ENCODE measurements at regions not wholly inside any gene's neighbourhood (a gene's known extent, or its start where the extent isn't known, plus 50 kb on each side); places are given as distances from the start of the nearest gene placed in this dataset.
"Not testable (repeated sequence)": the region's sequence is repeated elsewhere in the genome, so short reads cannot be mapped to it uniquely, and the experiment has no call there.

- H3K4me2 ChIP-seq (ENCODE audit: insufficient read depth, low read length, poor library complexity, severe bottlenecking) = no peak overlapping the region
- no peak overlapping the region for H4K91ac ChIP-seq (ENCODE audit: low read depth, low read length, poor library complexity)
- H2AFZ ChIP-seq (ENCODE audit: low read length) = no peak overlapping the region
- H3K4ac ChIP-seq (ENCODE audit: low read length) = no peak overlapping the region
- H4K8ac ChIP-seq (ENCODE audit: low read depth, low read length) = no peak overlapping the region
- H2BK120ac ChIP-seq (ENCODE audit: low read depth, low read length) = no peak overlapping the region
- no peak overlapping the region for H2BK15ac ChIP-seq (ENCODE audit: low read length)
- no peak overlapping the region for H3K18ac ChIP-seq (ENCODE audit: low read length)
- no peak overlapping the region for H3K27ac ChIP-seq (replicated peaks; ENCODE audit: low read length)
- H3K9ac ChIP-seq (ENCODE audit: low read depth, low read length, poor library complexity) = no peak overlapping the region
- no peak overlapping the region for H2BK12ac ChIP-seq (ENCODE audit: low read length)
- H3K4me3 ChIP-seq (ENCODE audit: low read length in 2 of 2) = no peak overlapping the region
- no peak overlapping the region for H2BK5ac ChIP-seq (ENCODE audit: low read length)
- H3K4me1 ChIP-seq (ENCODE audit: control insufficient read depth in 2 of 2, insufficient read depth in 1 of 2, low read depth in 1 of 2, low read length in 2 of 2) = no peaks in the 10 kb centered on the region
- DNase-seq (ENCODE audit: low spot score) = no peak
- H3K36me3 ChIP-seq (replicated peaks in 1 of 2; ENCODE audit: control insufficient read depth in 2 of 2, insufficient read depth in 2 of 2, low read length in 2 of 2) = no peaks in the 10 kb centered on the region
- no peak overlapping the region for H2AK5ac ChIP-seq (ENCODE audit: low read depth, low read length)
- no peak overlapping the region for H3K23ac ChIP-seq (ENCODE audit: low read depth, low read length, poor library complexity)
- no peaks in the 10 kb centered on the region for H3K79me1 ChIP-seq (ENCODE audit: low read depth, low read length)
- WGBS, 2 donors (ENCODE audit: extremely low coverage in 2 of 2, insufficient read length in 2 of 2, insufficient replicate concordance in 1 of 2) = no CpG with 5 or more reads among the region's 3 CpGs
- H3K14ac ChIP-seq (ENCODE audit: low read length) = no peak overlapping the region
- H3K27me3 ChIP-seq (ENCODE audit: control insufficient read depth in 3 of 3, insufficient read depth in 3 of 3, low read depth in 1 of 3, low read length in 3 of 3) = no peaks in the 10 kb centered on the region
- no peaks in the 10 kb centered on the region for H3K9me3 ChIP-seq (replicated peaks in 1 of 2; ENCODE audit: control insufficient read depth in 2 of 2, insufficient read depth in 1 of 2, low read depth in 1 of 2, low read length in 2 of 2)
These were observed 152.0 kb downstream of the OR13A1 start for GRCh38 chr10:45163315-45163975.

GRCh38 chr10:45175520-45176118 lies 139.8 kb downstream of the OR13A1 start:
- not testable (repeated sequence) for H3K27me3 ChIP-seq (ENCODE audit: control insufficient read depth in 3 of 3, insufficient read depth in 3 of 3, low read depth in 1 of 3, low read length in 3 of 3); H2BK12ac ChIP-seq (ENCODE audit: low read length); H2AK5ac ChIP-seq (ENCODE audit: low read depth, low read length); H2BK5ac ChIP-seq (ENCODE audit: low read length); H4K91ac ChIP-seq (ENCODE audit: low read depth, low read length, poor library complexity); H3K79me1 ChIP-seq (ENCODE audit: low read depth, low read length); DNase-seq (ENCODE audit: low spot score); H3K36me3 ChIP-seq (replicated peaks in 1 of 2; ENCODE audit: control insufficient read depth in 2 of 2, insufficient read depth in 2 of 2, low read length in 2 of 2); H3K4me3 ChIP-seq (ENCODE audit: low read length in 2 of 2); H3K4ac ChIP-seq (ENCODE audit: low read length); H4K8ac ChIP-seq (ENCODE audit: low read depth, low read length); H3K4me2 ChIP-seq (ENCODE audit: insufficient read depth, low read length, poor library complexity, severe bottlenecking); H3K9ac ChIP-seq (ENCODE audit: low read depth, low read length, poor library complexity); H3K14ac ChIP-seq (ENCODE audit: low read length); H3K27ac ChIP-seq (replicated peaks; ENCODE audit: low read length); H2AFZ ChIP-seq (ENCODE audit: low read length); H2BK15ac ChIP-seq (ENCODE audit: low read length); H3K4me1 ChIP-seq (ENCODE audit: control insufficient read depth in 2 of 2, insufficient read depth in 1 of 2, low read depth in 1 of 2, low read length in 2 of 2); H3K23ac ChIP-seq (ENCODE audit: low read depth, low read length, poor library complexity); H3K18ac ChIP-seq (ENCODE audit: low read length); H3K9me3 ChIP-seq (replicated peaks in 1 of 2; ENCODE audit: control insufficient read depth in 2 of 2, insufficient read depth in 1 of 2, low read depth in 1 of 2, low read length in 2 of 2); H2BK120ac ChIP-seq (ENCODE audit: low read depth, low read length)
- WGBS, 2 donors (ENCODE audit: extremely low coverage in 2 of 2, insufficient read length in 2 of 2, insufficient replicate concordance in 1 of 2) = no CpG with 5 or more reads among the region's 8 CpGs

GRCh38 chr10:45179691-45180090 lies 135.7 kb downstream of the OR13A1 start:
- Histone ChIP-seq H3K79me1 (ENCODE audit: low read depth, low read length) (no peaks in the 10 kb centered on the region), H3K9ac (ENCODE audit: low read depth, low read length, poor library complexity) (no peak overlapping the region), H3K4me3 (ENCODE audit: low read length in 2 of 2) (no peak overlapping the region), H3K27me3 (ENCODE audit: control insufficient read depth in 3 of 3, insufficient read depth in 3 of 3, low read depth in 1 of 3, low read length in 3 of 3) (no peaks in the 10 kb centered on the region), H3K23ac (ENCODE audit: low read depth, low read length, poor library complexity) (no peak overlapping the region), H2AK5ac (ENCODE audit: low read depth, low read length) (no peak overlapping the region), H2BK120ac (ENCODE audit: low read depth, low read length) (no peak overlapping the region), H3K14ac (ENCODE audit: low read length) (no peak overlapping the region), H4K91ac (ENCODE audit: low read depth, low read length, poor library complexity) (no peak overlapping the region), H2BK15ac (ENCODE audit: low read length) (no peak overlapping the region), H3K9me3 (replicated peaks in 1 of 2; ENCODE audit: control insufficient read depth in 2 of 2, insufficient read depth in 1 of 2, low read depth in 1 of 2, low read length in 2 of 2) (no peaks in the 10 kb centered on the region), H2AFZ (ENCODE audit: low read length) (no peak overlapping the region), H3K4me2 (ENCODE audit: insufficient read depth, low read length, poor library complexity, severe bottlenecking) (no peak overlapping the region), H2BK5ac (ENCODE audit: low read length) (no peak overlapping the region), H3K18ac (ENCODE audit: low read length) (no peak overlapping the region), H3K27ac (replicated peaks; ENCODE audit: low read length) (no peak overlapping the region), H3K4me1 (ENCODE audit: control insufficient read depth in 2 of 2, insufficient read depth in 1 of 2, low read depth in 1 of 2, low read length in 2 of 2) (no peaks in the 10 kb centered on the region), H3K36me3 (replicated peaks in 1 of 2; ENCODE audit: control insufficient read depth in 2 of 2, insufficient read depth in 2 of 2, low read length in 2 of 2) (no peaks in the 10 kb centered on the region), H4K8ac (ENCODE audit: low read depth, low read length) (no peak overlapping the region), H2BK12ac (ENCODE audit: low read length) (no peak overlapping the region), H3K4ac (ENCODE audit: low read length) (no peak overlapping the region)
- WGBS, 2 donors (ENCODE audit: extremely low coverage in 2 of 2, insufficient read length in 2 of 2, insufficient replicate concordance in 1 of 2) = no CpG with 5 or more reads among the region's 13 CpGs
- DNase-seq (ENCODE audit: low spot score) = no peak

- H3K27me3 ChIP-seq (ENCODE audit: control insufficient read depth in 3 of 3, insufficient read depth in 3 of 3, low read depth in 1 of 3, low read length in 3 of 3) = no peaks in the 10 kb centered on the region
- H3K79me1 ChIP-seq (ENCODE audit: low read depth, low read length) = no peaks in the 10 kb centered on the region
- no peak overlapping the region for H3K4ac ChIP-seq (ENCODE audit: low read length)
- peak overlapping the region; percentile 38 for H3K14ac ChIP-seq (ENCODE audit: low read length)
- H4K8ac ChIP-seq (ENCODE audit: low read depth, low read length) = no peak overlapping the region
- no peak overlapping the region for H3K9ac ChIP-seq (ENCODE audit: low read depth, low read length, poor library complexity)
- H2BK12ac ChIP-seq (ENCODE audit: low read length) = peak overlapping the region; percentile 22
- H3K36me3 ChIP-seq (replicated peaks in 1 of 2; ENCODE audit: control insufficient read depth in 2 of 2, insufficient read depth in 2 of 2, low read length in 2 of 2) = no peaks in the 10 kb centered on the region
- H2BK5ac ChIP-seq (ENCODE audit: low read length) = peak overlapping the region; percentile 75
- no peak overlapping the region for H2AFZ ChIP-seq (ENCODE audit: low read length)
- H2BK15ac ChIP-seq (ENCODE audit: low read length) = no peak overlapping the region
- H3K27ac ChIP-seq (replicated peaks; ENCODE audit: low read length) = no peak overlapping the region
- H3K9me3 ChIP-seq (replicated peaks in 1 of 2; ENCODE audit: control insufficient read depth in 2 of 2, insufficient read depth in 1 of 2, low read depth in 1 of 2, low read length in 2 of 2) = no peaks in the 10 kb centered on the region
- no peak overlapping the region for H2BK120ac ChIP-seq (ENCODE audit: low read depth, low read length)
- H3K23ac ChIP-seq (ENCODE audit: low read depth, low read length, poor library complexity) = no peak overlapping the region
- H3K18ac ChIP-seq (ENCODE audit: low read length) = peak overlapping the region; percentile 38
- no peak for DNase-seq (ENCODE audit: low spot score)
- no CpG with 5 or more reads among the region's 14 CpGs for WGBS, 2 donors (ENCODE audit: extremely low coverage in 2 of 2, insufficient read length in 2 of 2, insufficient replicate concordance in 1 of 2)
- no peak overlapping the region for H3K4me3 ChIP-seq (ENCODE audit: low read length in 2 of 2)
- no peaks in the 10 kb centered on the region for H3K4me1 ChIP-seq (ENCODE audit: control insufficient read depth in 2 of 2, insufficient read depth in 1 of 2, low read depth in 1 of 2, low read length in 2 of 2)
- peak overlapping the region; percentile 84 for H2AK5ac ChIP-seq (ENCODE audit: low read depth, low read length)
- H3K4me2 ChIP-seq (ENCODE audit: insufficient read depth, low read length, poor library complexity, severe bottlenecking) = no peak overlapping the region
- no peak overlapping the region for H4K91ac ChIP-seq (ENCODE audit: low read depth, low read length, poor library complexity)
These were observed 134.9 kb downstream of the OR13A1 start for GRCh38 chr10:45180507-45180906.

All from neuronal stem cell (in vitro differentiated cells).